ENCODE measurements at regions not wholly inside any gene's neighbourhood (a gene's known extent, or its start where the extent isn't known, plus 50 kb on each side); places are given as distances from the start of the nearest gene placed in this dataset.

DNA sequence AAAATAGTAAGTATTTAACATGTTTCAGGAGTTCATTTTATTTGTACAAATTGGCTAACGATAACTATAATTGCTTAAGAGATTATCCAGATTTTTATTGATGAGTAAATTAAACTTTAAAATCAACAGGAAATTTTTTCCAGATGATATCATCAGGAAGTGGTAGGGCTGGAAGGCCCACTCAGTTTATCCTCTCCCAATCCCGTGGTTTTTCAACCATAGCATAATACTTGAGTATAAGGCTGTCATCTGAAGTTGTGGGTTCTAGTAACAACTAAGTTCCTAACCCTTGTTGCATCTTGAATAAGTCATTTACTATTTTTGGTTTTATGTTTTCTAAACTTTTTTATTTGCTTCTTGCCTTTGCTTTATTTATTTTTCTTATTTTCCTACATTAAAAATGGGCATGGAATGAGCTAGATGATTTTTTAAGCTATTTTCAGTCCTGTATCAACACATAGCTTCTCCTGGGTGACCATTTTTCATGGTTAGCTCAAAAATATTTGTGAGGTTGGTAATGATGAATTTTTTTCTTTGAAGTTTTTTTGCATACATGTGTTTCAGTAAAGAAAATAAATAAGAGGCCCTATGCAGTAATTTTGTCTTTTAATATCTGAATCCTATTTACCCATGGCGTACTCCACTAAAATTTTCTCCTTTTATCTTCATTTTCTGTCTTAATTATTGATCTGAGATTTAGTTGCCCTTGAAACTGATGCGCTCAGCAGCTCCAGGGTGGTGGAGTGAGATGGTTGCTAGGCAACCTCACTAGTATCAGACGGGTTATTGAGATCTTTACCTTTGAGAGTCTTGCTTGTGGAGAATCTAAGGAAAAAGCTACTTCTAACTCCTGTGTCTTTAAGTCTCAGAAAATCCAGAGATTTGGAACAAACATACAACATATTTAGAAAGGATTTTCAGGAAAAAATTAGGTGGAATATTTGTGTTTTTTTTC is 452.0 kb upstream of the CCDC179 start:
- TF ChIP-seq, protein P1, sequence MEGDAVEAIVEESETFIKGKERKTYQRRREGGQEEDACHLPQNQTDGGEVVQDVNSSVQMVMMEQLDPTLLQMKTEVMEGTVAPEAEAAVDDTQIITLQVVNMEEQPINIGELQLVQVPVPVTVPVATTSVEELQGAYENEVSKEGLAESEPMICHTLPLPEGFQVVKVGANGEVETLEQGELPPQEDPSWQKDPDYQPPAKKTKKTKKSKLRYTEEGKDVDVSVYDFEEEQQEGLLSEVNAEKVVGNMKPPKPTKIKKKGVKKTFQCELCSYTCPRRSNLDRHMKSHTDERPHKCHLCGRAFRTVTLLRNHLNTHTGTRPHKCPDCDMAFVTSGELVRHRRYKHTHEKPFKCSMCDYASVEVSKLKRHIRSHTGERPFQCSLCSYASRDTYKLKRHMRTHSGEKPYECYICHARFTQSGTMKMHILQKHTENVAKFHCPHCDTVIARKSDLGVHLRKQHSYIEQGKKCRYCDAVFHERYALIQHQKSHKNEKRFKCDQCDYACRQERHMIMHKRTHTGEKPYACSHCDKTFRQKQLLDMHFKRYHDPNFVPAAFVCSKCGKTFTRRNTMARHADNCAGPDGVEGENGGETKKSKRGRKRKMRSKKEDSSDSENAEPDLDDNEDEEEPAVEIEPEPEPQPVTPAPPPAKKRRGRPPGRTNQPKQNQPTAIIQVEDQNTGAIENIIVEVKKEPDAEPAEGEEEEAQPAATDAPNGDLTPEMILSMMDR (IDR thresholded peaks at IDR 0.05): no peak
- TF ChIP-seq POLR2A (IDR thresholded peaks at IDR 0.05): no peak
- intact Hi-C loops (cut with DNase I): no loop called here
- DNase-seq (no peak), ATAC-seq (no peak)
- no peaks in the 10 kb centered on the region for H3K27me3 ChIP-seq
- H3K9me3 ChIP-seq: no peaks in the 10 kb centered on the region
- H3K27ac ChIP-seq: no peak overlapping the region
- no peaks in the 10 kb centered on the region for H3K4me1 ChIP-seq
- no peak overlapping the region for H3K4me3 ChIP-seq
- WGBS (ENCODE audit: insufficient coverage, low coverage, low lambda C conversion rate, missing lambda C conversion rate): 39% methylated on average over 5 of the region's 5 CpGs
- no peaks in the 10 kb centered on the region for H3K36me3 ChIP-seq

GRCh38 chr11:23313001-23313400 is 452.7 kb upstream of the CCDC179 start:
- no peaks in the 10 kb centered on the region for H3K27me3 ChIP-seq
- DNase-seq (no peak), ATAC-seq (no peak)
- no peaks in the 10 kb centered on the region for H3K9me3 ChIP-seq
- no peak overlapping the region for H3K4me3 ChIP-seq
- intact Hi-C loops (cut with DNase I): no loop called here
- H3K4me1 ChIP-seq: no peaks in the 10 kb centered on the region
- H3K27ac ChIP-seq: no peak overlapping the region
- no peak for TF ChIP-seq POLR2A (IDR thresholded peaks at IDR 0.05)
- TF ChIP-seq, protein P1 (IDR thresholded peaks at IDR 0.05): no peak
- WGBS (ENCODE audit: insufficient coverage, low coverage, low lambda C conversion rate, missing lambda C conversion rate): 31% methylated on average over 1 of the region's 1 CpG
- H3K36me3 ChIP-seq: no peaks in the 10 kb centered on the region

GRCh38 chr11:23314162-23314561 is 453.9 kb upstream of the CCDC179 start:
- H3K27ac ChIP-seq: no peak overlapping the region
- DNase-seq (no peak), ATAC-seq (no peak)
- 40% methylated on average over 3 of the region's 3 CpGs for WGBS (ENCODE audit: insufficient coverage, low coverage, low lambda C conversion rate, missing lambda C conversion rate)
- H3K4me3 ChIP-seq: no peak overlapping the region
- intact Hi-C loops (cut with DNase I): no loop called here
- no peaks in the 10 kb centered on the region for H3K27me3 ChIP-seq
- H3K9me3 ChIP-seq: no peaks in the 10 kb centered on the region
- no peak for TF ChIP-seq POLR2A (IDR thresholded peaks at IDR 0.05)
- TF ChIP-seq, protein P1 (IDR thresholded peaks at IDR 0.05): no peak
- H3K36me3 ChIP-seq: no peaks in the 10 kb centered on the region
- H3K4me1 ChIP-seq: no peaks in the 10 kb centered on the region

DNA sequence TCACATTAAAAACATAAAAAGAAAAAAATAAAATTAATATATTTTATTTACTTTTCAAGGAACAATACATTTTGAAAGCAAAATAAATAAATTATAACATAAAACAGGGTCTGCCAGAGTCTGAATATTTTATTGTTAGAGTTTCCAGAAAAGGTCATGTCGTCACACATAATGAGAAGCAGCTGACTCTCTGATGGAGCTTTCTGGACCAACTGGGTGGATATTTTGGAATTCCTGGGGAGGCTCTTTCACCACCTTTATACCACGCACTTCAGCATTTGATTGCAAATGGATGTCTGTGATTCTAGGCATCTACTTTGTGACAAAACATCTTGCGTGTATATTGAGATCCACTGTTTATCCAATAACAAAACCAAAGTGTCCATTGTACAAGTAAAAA is 455.0 kb upstream of the CCDC179 start:
- 77% methylated on average over 3 of the region's 3 CpGs for WGBS (ENCODE audit: insufficient coverage, low coverage, low lambda C conversion rate, missing lambda C conversion rate)
- Histone ChIP-seq H3K27me3 (no peaks in the 10 kb centered on the region), H3K27ac (no peak overlapping the region), H3K36me3 (no peaks in the 10 kb centered on the region), H3K9me3 (no peaks in the 10 kb centered on the region), H3K4me3 (no peak overlapping the region), H3K4me1 (no peaks in the 10 kb centered on the region)
- ATAC-seq (no peak), DNase-seq (no peak)
- intact Hi-C loops (cut with DNase I): no loop called here
- TF ChIP-seq POLR2A (IDR thresholded peaks at IDR 0.05): no peak

DNA sequence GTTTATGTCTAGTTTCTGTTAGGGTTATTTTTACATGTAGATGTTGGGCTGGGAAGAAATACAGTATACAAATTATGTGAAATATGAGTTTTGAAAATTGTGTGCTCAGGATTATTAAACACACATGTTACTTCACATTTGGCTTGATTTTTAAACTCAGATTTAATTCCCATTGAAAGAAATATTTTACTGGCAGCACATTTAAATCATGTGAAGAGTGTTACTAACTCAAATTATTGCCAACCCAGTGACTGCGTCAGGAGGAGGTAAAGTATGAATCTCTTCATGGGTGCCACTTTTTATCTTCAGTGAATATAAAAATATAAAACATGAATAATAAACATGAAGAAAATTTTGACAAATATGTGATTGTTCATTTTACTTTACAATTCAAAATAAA is 457.5 kb upstream of the CCDC179 start:
- DNase-seq: no peak
- H3K27ac ChIP-seq: no peak overlapping the region
- H3K4me3 ChIP-seq: no peak overlapping the region
- ATAC-seq: no peak
- WGBS (ENCODE audit: insufficient coverage, low coverage, low lambda C conversion rate, missing lambda C conversion rate): 75% methylated on average over 1 of the region's 1 CpG
- no peaks in the 10 kb centered on the region for H3K4me1 ChIP-seq
- H3K9me3 ChIP-seq: no peaks in the 10 kb centered on the region
- TF ChIP-seq POLR2A (IDR thresholded peaks at IDR 0.05): no peak
- TF ChIP-seq, protein P1 (IDR thresholded peaks at IDR 0.05): no peak
- intact Hi-C loops (cut with DNase I): no loop called here
- no peaks in the 10 kb centered on the region for H3K36me3 ChIP-seq
- H3K27me3 ChIP-seq: no peaks in the 10 kb centered on the region
